IPS-15b (cell line): ENCODE measurements at regions not wholly inside any gene's neighbourhood (a gene's known extent, or its start where the extent isn't known, plus 50 kb on each side); places are given as distances from the start of the nearest gene placed in this dataset.

Source experiments
- H3K27me3 ChIP-seq: one replicate; pipeline ENCODE4 v1.6.1; 2013; ENCODE audit warnings: low read length; ENCODE audit not compliant: control insufficient read depth, insufficient read depth
- H3K36me3 ChIP-seq: one replicate; pipeline ENCODE4 v1.6.1; 2013; ENCODE audit warnings: low read length; ENCODE audit not compliant: control insufficient read depth, insufficient read depth
- H3K4me1 ChIP-seq: one replicate; pipeline ENCODE4 v1.6.1; 2013; ENCODE audit warnings: mild to moderate bottlenecking, low read length; ENCODE audit not compliant: control insufficient read depth, insufficient read depth
- H3K4me3 ChIP-seq: one replicate; pipeline ENCODE4 v1.5.1; 2013; ENCODE audit warnings: low read depth, low read length
- H3K9ac ChIP-seq: one replicate; pipeline ENCODE4 v1.6.1; 2013; ENCODE audit warnings: low read depth, mild to moderate bottlenecking, low read length
- H3K9me3 ChIP-seq: one replicate; pipeline ENCODE4 v1.6.1; 2013; ENCODE audit warnings: mild to moderate bottlenecking, low read length; ENCODE audit not compliant: control insufficient read depth, insufficient read depth

DNA sequence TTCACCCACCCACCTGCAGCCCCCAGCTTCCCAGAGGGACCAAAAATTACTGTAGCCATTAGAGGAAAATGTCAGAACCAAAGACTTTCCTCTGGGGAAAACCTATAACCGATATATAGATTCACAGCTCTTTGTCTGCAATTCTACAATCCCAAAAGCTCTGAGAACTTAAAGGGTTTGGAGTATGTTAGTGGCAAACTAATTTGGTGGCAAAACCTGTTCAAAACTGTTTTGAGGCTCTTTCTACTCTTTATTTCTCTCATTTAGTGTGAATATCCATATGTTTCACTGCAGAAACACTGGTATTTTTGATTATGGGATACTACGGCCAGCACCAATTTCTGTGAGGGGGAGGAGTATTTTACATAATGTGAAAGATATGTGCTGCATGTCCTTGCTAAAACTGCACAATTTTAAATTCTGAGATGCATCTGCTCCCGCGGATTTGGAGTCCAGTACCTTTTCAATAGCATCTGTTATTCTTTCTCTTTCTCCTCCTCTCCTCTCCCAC is 87.5 kb upstream of the MTNR1B start:
- Histone ChIP-seq H3K9me3 (no peaks in the 10 kb centered on the region), H3K4me1 (no peaks in the 10 kb centered on the region), H3K9ac (no peak overlapping the region), H3K27me3 (no peaks in the 10 kb centered on the region), H3K4me3 (no peak overlapping the region), H3K36me3 (no peaks in the 10 kb centered on the region)

DNA sequence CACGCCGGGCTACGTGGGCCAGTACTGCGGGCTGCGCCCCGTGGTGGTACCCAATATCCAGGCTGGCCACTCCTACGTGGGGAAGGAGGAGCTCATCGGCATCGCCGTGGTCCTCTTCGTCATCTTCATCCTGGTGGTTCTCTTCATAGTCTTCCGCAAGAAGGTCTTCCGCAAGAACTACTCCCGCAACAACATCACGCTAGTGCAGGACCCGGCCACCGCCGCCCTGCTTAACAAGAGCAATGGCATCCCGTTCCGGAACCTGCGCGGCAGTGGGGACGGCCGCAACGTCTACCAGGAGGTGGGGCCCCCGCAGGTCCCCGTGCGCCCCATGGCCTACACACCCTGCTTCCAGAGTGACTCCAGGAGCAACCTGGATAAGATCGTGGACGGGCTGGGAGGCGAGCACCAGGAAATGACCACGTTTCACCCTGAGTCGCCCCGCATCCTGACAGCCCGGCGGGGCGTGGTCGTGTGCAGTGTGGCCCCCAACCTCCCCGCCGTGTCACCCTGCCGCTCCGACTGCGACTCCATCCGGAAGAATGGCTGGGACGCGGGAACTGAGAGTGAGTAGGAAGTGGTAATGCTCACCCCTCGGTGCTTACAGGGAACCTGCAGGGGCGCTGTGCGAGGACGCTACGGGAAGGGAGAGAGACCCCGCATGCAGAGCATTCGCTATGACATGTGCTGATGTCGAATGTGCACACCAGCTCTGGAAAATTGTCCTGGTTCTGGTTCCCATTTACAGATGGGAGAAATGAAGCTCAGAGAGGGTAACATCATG is 86.4 kb upstream of the MTNR1B start:
- Histone ChIP-seq H3K9me3 (no peaks in the 10 kb centered on the region), H3K27me3 (no peaks in the 10 kb centered on the region), H3K4me3 (no peak overlapping the region), H3K9ac (no peak overlapping the region), H3K36me3 (no peaks in the 10 kb centered on the region), H3K4me1 (no peaks in the 10 kb centered on the region)

DNA sequence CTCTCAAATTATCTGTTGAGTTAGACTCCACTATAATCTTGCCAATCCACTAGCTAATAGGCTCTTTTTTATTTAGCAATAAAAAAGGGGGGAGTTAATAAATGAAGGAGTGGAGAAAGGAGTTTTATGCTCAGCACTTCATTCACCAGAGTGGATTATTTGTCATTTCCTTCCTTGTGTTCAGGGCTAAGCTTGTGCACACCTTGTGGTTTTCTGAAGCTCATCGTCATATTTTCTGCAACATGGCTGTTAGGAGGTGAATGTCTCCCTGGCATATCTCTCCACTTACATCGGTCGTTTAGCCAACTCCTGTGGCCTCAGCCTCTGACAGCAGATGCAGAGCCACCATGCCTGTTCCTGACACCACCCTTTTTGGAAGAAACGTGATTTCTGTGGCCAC is 83.9 kb upstream of the MTNR1B start:
- no peaks in the 10 kb centered on the region for H3K4me1 ChIP-seq
- H3K27me3 ChIP-seq = no peaks in the 10 kb centered on the region
- H3K36me3 ChIP-seq = peaks cover 2% of the 10 kb centered on the region
- H3K9me3 ChIP-seq = no peaks in the 10 kb centered on the region
- H3K9ac ChIP-seq = no peak overlapping the region
- no peak overlapping the region for H3K4me3 ChIP-seq

DNA sequence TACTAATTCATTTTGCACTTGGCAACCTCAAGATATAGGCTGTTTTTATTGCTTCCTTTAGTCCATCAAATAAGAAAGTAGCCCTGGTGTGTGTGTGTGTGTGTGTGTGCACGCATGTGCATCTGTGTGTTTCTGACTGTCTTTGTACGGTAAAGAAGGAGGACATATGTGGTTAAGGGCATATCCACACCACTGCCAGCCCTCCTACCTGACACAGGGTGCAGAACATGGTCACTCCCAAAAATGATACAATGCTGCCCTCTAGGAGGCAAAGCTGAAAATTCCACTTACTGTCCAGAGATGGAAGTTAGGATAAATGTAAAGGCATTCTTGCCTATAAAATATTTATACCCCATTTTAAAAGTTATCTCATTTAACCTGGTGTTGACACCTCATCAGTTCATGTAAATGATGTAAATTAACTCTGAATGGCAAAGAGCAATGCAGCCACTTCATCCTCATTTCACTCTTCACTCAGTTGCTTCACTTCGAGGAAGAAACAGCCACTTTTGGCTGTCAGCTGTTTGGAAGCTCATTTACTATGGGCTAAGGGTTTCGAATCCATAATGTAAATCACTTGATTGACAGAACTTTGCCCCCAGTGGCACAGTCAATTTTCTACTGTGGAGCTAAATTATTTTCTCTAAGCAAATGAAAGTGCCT is 83.1 kb upstream of the MTNR1B start:
- H3K4me1 ChIP-seq = no peaks in the 10 kb centered on the region
- H3K27me3 ChIP-seq = no peaks in the 10 kb centered on the region
- no peak overlapping the region for H3K9ac ChIP-seq
- H3K36me3 ChIP-seq = peaks cover 2% of the 10 kb centered on the region
- no peaks in the 10 kb centered on the region for H3K9me3 ChIP-seq
- no peak overlapping the region for H3K4me3 ChIP-seq

DNA sequence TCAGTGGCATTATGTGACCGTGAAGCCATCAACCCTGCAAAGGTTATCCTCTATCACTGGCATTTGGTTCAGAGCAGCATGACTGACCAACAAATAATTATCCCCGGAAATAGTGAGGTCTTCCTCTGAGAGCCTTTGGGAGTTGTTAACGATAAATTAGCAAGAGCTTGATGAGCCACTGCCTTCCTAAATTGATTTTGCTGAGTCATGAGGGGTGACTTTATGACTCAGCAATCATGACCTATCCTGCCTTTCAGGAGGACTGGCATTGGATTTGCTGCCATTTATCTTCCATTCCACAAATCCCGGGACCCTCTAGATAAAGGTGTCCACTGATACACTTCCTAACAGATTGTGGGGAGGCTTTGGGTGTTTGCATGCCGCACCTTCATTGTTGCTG is 80.8 kb upstream of the MTNR1B start:
- no peak overlapping the region for H3K9ac ChIP-seq
- no peaks in the 10 kb centered on the region for H3K4me1 ChIP-seq
- no peaks in the 10 kb centered on the region for H3K27me3 ChIP-seq
- peaks cover 2% of the 10 kb centered on the region for H3K36me3 ChIP-seq
- no peaks in the 10 kb centered on the region for H3K9me3 ChIP-seq
- H3K4me3 ChIP-seq = no peak overlapping the region

DNA sequence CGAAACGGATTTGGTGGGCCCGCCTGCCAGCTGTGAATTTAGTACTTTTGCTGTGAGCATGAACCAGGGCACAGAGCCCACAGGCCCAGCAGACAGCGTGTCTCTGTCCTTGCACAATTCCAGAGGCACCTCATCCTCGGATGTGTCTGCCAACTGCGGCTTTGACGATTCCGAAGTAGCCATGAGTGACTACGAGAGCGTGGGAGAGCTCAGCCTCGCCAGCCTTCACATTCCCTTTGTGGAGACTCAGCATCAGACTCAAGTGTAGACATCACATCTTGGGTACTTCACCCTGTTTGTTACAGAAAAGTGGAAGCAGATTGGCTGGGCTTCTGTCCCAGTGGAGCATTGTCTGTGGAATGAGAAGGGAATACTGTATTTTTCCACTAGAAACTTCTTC is 78.6 kb upstream of the MTNR1B start:
- Histone ChIP-seq H3K4me3 (no peak overlapping the region), H3K9me3 (no peaks in the 10 kb centered on the region), H3K36me3 (peaks cover 2% of the 10 kb centered on the region), H3K9ac (no peak overlapping the region), H3K4me1 (no peaks in the 10 kb centered on the region), H3K27me3 (no peaks in the 10 kb centered on the region)

DNA sequence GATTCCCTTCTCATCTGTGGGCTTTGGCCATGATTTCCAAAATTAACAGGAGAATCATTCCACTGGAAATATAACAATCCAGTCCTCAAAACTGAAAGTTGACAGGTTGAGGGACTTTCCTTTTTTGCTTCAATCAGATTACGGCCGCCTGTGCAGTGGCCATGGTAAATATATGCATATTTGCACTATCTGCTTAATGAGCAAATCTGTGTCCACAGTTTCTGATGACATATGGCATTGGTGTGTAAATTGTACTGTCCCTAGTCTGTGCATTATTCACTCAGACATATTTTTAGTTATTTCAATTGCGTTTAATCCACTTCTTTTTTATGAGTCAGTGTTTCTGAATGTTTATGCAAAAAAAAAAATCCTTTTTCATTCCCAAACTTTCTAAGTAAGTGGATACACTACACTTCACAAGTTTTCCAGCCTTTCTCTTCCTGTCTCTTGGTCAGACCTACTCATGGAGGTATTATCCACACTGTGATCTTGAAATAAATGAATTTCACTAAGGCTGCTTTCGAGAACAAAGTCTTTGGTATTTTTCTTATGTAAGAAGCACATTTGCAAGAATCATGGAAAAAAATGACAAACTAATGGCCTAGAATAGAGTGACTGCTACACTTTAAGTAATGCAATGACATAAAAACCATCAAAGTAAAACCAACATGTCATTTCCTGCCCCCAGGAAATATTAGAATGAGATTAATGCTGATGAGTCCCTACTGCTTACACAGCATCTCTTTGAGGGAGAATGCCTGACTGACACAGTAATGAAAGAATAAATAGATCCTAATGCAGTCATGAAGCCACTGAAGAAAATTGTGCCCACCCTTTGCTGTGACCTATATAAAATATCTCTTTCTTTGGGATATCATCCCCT is 76.4 kb upstream of the MTNR1B start:
- Histone ChIP-seq H3K36me3 (peaks cover 2% of the 10 kb centered on the region), H3K9me3 (no peaks in the 10 kb centered on the region), H3K4me1 (no peaks in the 10 kb centered on the region), H3K9ac (no peak overlapping the region), H3K4me3 (no peak overlapping the region), H3K27me3 (no peaks in the 10 kb centered on the region)

DNA sequence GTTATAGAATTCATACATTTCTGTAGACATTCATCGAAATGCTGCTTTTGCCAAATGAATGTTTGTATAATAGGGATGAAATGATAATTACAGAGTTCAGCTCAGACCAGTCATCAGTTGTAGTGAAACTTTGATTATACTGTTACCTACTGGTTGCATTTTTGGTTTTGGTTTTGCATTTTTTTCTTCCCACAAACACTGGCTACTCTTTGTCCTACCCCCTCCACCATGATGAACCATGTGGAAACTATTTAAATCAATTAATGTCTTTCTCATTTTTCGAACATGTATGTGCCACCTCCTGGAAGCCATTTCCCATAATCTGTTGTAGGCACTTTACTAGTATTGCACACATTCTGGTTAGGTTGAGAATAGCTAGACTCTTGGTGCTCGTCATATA is 75.3 kb upstream of the MTNR1B start:
- H3K9ac ChIP-seq = no peak overlapping the region
- no peaks in the 10 kb centered on the region for H3K9me3 ChIP-seq
- H3K27me3 ChIP-seq = no peaks in the 10 kb centered on the region
- H3K36me3 ChIP-seq = no peaks in the 10 kb centered on the region
- H3K4me3 ChIP-seq = no peak overlapping the region
- H3K4me1 ChIP-seq = no peaks in the 10 kb centered on the region

DNA sequence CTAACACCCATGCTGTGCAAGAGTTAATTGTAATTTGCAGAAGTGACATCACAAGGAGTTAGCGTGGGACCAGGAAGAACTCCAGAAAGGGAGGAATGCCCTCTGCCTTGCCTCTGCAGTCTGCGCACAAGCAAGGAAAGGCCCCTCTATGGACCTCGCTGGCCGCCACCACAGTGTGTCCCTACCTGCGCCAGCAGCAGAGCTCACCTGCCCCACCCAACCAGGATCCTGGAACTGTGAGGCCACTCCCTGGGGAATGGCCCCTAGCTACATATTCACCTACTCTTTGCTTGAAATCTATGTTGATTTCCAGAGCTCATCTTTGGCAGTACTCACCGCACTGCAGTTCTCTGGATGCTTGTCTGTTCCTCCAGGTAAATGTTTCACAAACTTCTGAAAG is 72.0 kb upstream of the MTNR1B start:
- H3K9ac ChIP-seq = no peak overlapping the region
- H3K4me3 ChIP-seq = no peak overlapping the region
- H3K36me3 ChIP-seq = no peaks in the 10 kb centered on the region
- no peaks in the 10 kb centered on the region for H3K4me1 ChIP-seq
- H3K27me3 ChIP-seq = no peaks in the 10 kb centered on the region
- no peaks in the 10 kb centered on the region for H3K9me3 ChIP-seq

DNA sequence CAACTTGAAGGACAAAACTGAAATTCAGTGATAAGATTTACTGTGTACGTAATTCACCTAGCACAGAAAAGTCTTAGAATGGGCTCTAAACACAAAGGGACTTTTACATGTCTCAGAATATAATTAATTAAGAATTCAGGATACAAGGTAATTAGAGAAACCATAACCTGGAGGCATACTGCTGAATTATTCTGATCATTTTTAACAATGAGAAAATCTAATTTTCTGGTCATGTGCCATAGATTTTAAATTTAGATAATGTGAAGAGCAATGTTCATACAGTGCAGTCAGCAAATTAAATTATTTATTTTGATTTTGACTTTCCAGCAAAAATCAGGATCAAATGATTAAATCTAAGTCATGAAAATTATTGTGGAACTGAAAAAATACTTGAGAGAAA is 67.0 kb upstream of the MTNR1B start:
- Histone ChIP-seq H3K9ac (no peak overlapping the region), H3K4me1 (no peaks in the 10 kb centered on the region), H3K9me3 (no peaks in the 10 kb centered on the region), H3K36me3 (no peaks in the 10 kb centered on the region), H3K4me3 (no peak overlapping the region), H3K27me3 (no peaks in the 10 kb centered on the region)

DNA sequence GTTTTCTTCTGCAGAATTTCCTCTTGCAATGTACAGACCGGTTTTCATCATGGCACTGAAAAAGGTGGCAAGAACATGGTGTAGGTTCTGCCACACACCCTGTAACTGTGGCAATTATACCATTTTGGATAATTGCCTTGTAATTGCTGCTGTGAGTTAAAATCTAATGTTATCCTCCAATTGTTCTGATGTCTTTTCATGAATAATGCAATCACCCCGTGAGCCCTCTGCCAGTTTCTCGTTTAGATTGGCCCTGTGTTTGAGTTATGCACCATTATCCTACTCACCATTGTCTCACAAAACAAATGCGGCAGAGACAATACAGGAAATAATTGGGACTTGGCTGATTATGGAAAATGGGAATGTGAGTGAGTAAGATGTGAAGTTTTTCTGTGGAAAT is 61.8 kb upstream of the MTNR1B start:
- Histone ChIP-seq H3K9ac (no peak overlapping the region), H3K4me3 (no peak overlapping the region), H3K36me3 (no peaks in the 10 kb centered on the region), H3K4me1 (no peaks in the 10 kb centered on the region), H3K9me3 (no peaks in the 10 kb centered on the region), H3K27me3 (no peaks in the 10 kb centered on the region)
